Spleen (tissue), 11 donors: ENCODE measurements at regions not wholly inside any gene's neighbourhood (a gene's known extent, or its start where the extent isn't known, plus 50 kb on each side); places are given as distances from the start of the nearest gene placed in this dataset.

ENCODE experiments used
- DNase-seq: peaks from one replicate; pipeline ENCODE4 v3.0.0-alpha.2; 2020
- H3K27ac ChIP-seq, 8 donors: fragments of 200-600 bp; sonication (generic) in 7 of 8; 1 replicate in 4 of 8; 2 replicates in 4 of 8; pipeline versions ENCODE4 v1.5.0 to v1.8.0; 2016 to 2021; ENCODE audit warnings: inconsistent platforms in 4 of 8, mild to moderate bottlenecking in 4 of 8, moderate library complexity in 1 of 8
- H3K27me3 ChIP-seq, 7 donors: fragments of 200-600 bp; sonication (generic) in 6 of 7; replicated peaks in 1 of 7; 1 replicate in 4 of 7; 2 replicates in 3 of 7; pipeline versions ENCODE4 v1.5.0 to v1.8.0; 2016 to 2021; ENCODE audit warnings: inconsistent platforms in 3 of 7, mild to moderate bottlenecking in 1 of 7
- H3K36me3 ChIP-seq, 6 donors: fragments of 200-600 bp; sonication (generic) in 5 of 6; 1 replicate in 4 of 6; 2 replicates in 2 of 6; pipeline versions ENCODE4 v1.5.0 to v1.8.0; 2016 to 2021; ENCODE audit warnings: inconsistent platforms in 2 of 6
- H3K4me1 ChIP-seq, 6 donors: fragments of 200-600 bp; sonication (generic) in 5 of 6; 1 replicate in 3 of 6; 2 replicates in 3 of 6; pipeline versions ENCODE4 v1.5.0 to v1.8.0; 2016 to 2021; ENCODE audit warnings: inconsistent platforms in 3 of 6
- H3K4me3 ChIP-seq, 8 donors: fragments of 200-600 bp; sonication (generic) in 7 of 8; 1 replicate in 4 of 8; 2 replicates in 4 of 8; pipeline versions ENCODE4 v1.5.0 to v1.8.0; 2016 to 2021; ENCODE audit warnings: inconsistent platforms in 4 of 8, mild to moderate bottlenecking in 4 of 8, moderate library complexity in 2 of 8
- H3K9me3 ChIP-seq, 8 donors: fragments of 200-600 bp; sonication (generic) in 7 of 8; 1 replicate in 4 of 8; 2 replicates in 4 of 8; pipeline versions ENCODE4 v1.5.0 to v1.8.0; 2016 to 2021; ENCODE audit warnings: inconsistent platforms in 4 of 8
- POLR2A ChIP-seq, 3 donors: fragments of 450-650 bp; IDR thresholded peaks; one replicate each; pipeline ENCODE4 v1.5.1; 2017; ENCODE audit warnings: antibody characterized with exemption in 3 of 3, mild to moderate bottlenecking in 1 of 3
- POLR2AphosphoS5 ChIP-seq, 3 donors: sonication (generic); formaldehyde crosslinking; IDR thresholded peaks; one replicate each; pipeline ENCODE4 v1.5.1; 2017; ENCODE audit warnings: antibody characterized with exemption in 3 of 3
- WGBS, 5 donors: extraction: QIAGEN DNeasy Blood & Tissue Kit in 3 of 5; methylation state at CpG; one replicate each; pipeline versions ENCODE4 v1.1.5 to v1.1.7; 2013 to 2018; 5-methylcytosine and 5-hydroxymethylcytosine counted together
- intact Hi-C: fragments of 100-400 bp; cut with DNase I; formaldehyde crosslinking; loops from one replicate; pipeline ENCODE4 v1.15.0; 2023; ENCODE audit warnings: low total_unique reads
- TF ChIP-seq, protein P1 (sequence below), 11 experiments: fragments of 200-600 bp in 7 of 11; fragments of 450-650 bp in 4 of 11; sonication (generic) in 4 of 11; IDR thresholded peaks in 8 of 11; conservative IDR thresholded peaks in 3 of 11; 1 replicate in 7 of 11; 2 replicates in 4 of 11; pipeline versions ENCODE4 v1.4.0 to v1.8.0; 2016 to 2021; ENCODE audit warnings: antibody characterized with exemption in 11 of 11, inconsistent platforms in 4 of 11, mild to moderate bottlenecking in 1 of 11
- donor health status: healthy with polysubstance abuse.
- donor health status: DM: no; HTN: no; CAD: no; lungs with moderate emphysema.
- donor health status: DM: no; HTN: no; CAD: no.
- donor health status: Bipolar disorder and iron deficiency.
- donor health status: healthy.
- donor health status: DM: no; HTN: no; CAD: no.
- donor health status: DM: yes; HTN: yes; CAD: no.

GRCh38 chr2:208867374-208867773 is 460.8 kb downstream of the PTH2R start:
- H3K27ac ChIP-seq: no peak overlapping the region
- H3K9me3 ChIP-seq: peaks cover 0 to 31% (median 8%) of the 10 kb centered on the region in 8 donors
- intact Hi-C loops: no loop called here
- TF ChIP-seq POLR2AphosphoS5 (IDR thresholded peaks at IDR 0.05): no peak
- no peak for TF ChIP-seq POLR2A (IDR thresholded peaks at IDR 0.05)
- TF ChIP-seq, protein P1, sequence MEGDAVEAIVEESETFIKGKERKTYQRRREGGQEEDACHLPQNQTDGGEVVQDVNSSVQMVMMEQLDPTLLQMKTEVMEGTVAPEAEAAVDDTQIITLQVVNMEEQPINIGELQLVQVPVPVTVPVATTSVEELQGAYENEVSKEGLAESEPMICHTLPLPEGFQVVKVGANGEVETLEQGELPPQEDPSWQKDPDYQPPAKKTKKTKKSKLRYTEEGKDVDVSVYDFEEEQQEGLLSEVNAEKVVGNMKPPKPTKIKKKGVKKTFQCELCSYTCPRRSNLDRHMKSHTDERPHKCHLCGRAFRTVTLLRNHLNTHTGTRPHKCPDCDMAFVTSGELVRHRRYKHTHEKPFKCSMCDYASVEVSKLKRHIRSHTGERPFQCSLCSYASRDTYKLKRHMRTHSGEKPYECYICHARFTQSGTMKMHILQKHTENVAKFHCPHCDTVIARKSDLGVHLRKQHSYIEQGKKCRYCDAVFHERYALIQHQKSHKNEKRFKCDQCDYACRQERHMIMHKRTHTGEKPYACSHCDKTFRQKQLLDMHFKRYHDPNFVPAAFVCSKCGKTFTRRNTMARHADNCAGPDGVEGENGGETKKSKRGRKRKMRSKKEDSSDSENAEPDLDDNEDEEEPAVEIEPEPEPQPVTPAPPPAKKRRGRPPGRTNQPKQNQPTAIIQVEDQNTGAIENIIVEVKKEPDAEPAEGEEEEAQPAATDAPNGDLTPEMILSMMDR (IDR thresholded peaks at IDR 0.05 in 8 of 11, conservative IDR thresholded peaks at IDR 0.05 in 3 of 11): no peak
- DNase-seq: no peak
- H3K27me3 ChIP-seq: no peaks in the 10 kb centered on the region
- H3K4me3 ChIP-seq: no peak overlapping the region
- no peaks in the 10 kb centered on the region for H3K36me3 ChIP-seq
- H3K4me1 ChIP-seq: no peaks in the 10 kb centered on the region

GRCh38 chr2:208872591-208872990 is 466.0 kb downstream of the PTH2R start:
- H3K9me3 ChIP-seq: peaks cover 0 to 27% (median 8%) of the 10 kb centered on the region in 8 donors
- H3K27ac ChIP-seq: no peak overlapping the region
- no peaks in the 10 kb centered on the region for H3K4me1 ChIP-seq
- H3K36me3 ChIP-seq: no peaks in the 10 kb centered on the region
- no peak for DNase-seq
- no peak overlapping the region for H3K4me3 ChIP-seq
- intact Hi-C loops: no loop called here
- H3K27me3 ChIP-seq: no peaks in the 10 kb centered on the region
- TF ChIP-seq, protein P1 (IDR thresholded peaks at IDR 0.05 in 8 of 11, conservative IDR thresholded peaks at IDR 0.05 in 3 of 11): no peak
- no peak for TF ChIP-seq POLR2A (IDR thresholded peaks at IDR 0.05)
- no peak for TF ChIP-seq POLR2AphosphoS5 (IDR thresholded peaks at IDR 0.05)
- 63 to 80% (median 68%) methylated on average over 3 of the region's 3 CpGs for WGBS, 5 donors

DNA sequence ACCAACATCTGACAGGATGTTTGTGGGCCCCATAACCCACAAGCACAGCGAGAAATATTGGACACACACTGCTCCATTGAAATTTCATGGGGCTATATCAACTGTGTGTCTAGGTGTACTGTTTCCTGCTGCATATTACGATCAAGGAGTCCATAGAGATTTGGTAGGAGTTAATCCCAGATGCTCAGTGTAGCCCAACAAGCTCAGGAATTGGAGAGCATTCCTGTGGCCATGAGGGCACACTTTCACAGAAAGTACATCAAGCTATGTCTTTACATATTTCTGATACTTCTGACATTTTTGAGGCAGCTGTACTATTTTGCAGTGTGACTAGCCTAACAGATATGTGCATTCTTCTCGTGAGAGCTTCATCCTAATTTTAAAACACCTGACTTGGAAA is 473.1 kb downstream of the PTH2R start:
- 73 to 82% (median 77%) methylated on average over 3 of the region's 3 CpGs for WGBS, 5 donors
- no peak for DNase-seq
- no peaks in the 10 kb centered on the region for H3K27me3 ChIP-seq
- intact Hi-C loops: no loop called here
- peaks cover 0 to 15% (median 4%) of the 10 kb centered on the region in 8 donors for H3K9me3 ChIP-seq
- no peak overlapping the region for H3K27ac ChIP-seq
- H3K36me3 ChIP-seq: no peaks in the 10 kb centered on the region
- no peak overlapping the region for H3K4me3 ChIP-seq
- no peaks in the 10 kb centered on the region for H3K4me1 ChIP-seq
- TF ChIP-seq POLR2AphosphoS5 (IDR thresholded peaks at IDR 0.05) (no peak), POLR2A (IDR thresholded peaks at IDR 0.05) (no peak)
- TF ChIP-seq, protein P1 (IDR thresholded peaks at IDR 0.05 in 8 of 11, conservative IDR thresholded peaks at IDR 0.05 in 3 of 11): no peak

GRCh38 chr2:208880171-208880570 is 473.6 kb downstream of the PTH2R start:
- H3K4me3 ChIP-seq: no peak overlapping the region
- H3K9me3 ChIP-seq: peaks cover 0 to 15% (median 4%) of the 10 kb centered on the region in 8 donors
- no peaks in the 10 kb centered on the region for H3K27me3 ChIP-seq
- H3K36me3 ChIP-seq: no peaks in the 10 kb centered on the region
- no peak overlapping the region for H3K27ac ChIP-seq
- H3K4me1 ChIP-seq: no peaks in the 10 kb centered on the region
- intact Hi-C loops: no loop called here
- no peak for DNase-seq
- TF ChIP-seq, protein P1 (IDR thresholded peaks at IDR 0.05 in 8 of 11, conservative IDR thresholded peaks at IDR 0.05 in 3 of 11): no peak
- TF ChIP-seq POLR2A (IDR thresholded peaks at IDR 0.05) (no peak), POLR2AphosphoS5 (IDR thresholded peaks at IDR 0.05) (no peak)
- 65 to 78% (median 68%) methylated on average over 4 of the region's 4 CpGs for WGBS, 5 donors
